ENCODE measurements at regions not wholly inside any gene's neighbourhood (a gene's known extent, or its start where the extent isn't known, plus 50 kb on each side); places are given as distances from the start of the nearest gene placed in this dataset.
"Not testable (repeated sequence)": the region's sequence is repeated elsewhere in the genome, so short reads cannot be mapped to it uniquely, and the experiment has no call there.

GRCh38 chr4:116328261-116328860, 757.0 kb downstream of the TRAM1L1 start:
- Histone ChIP-seq H3K4me3 (ENCODE audit: low read depth, low read length) (no peak overlapping the region), H3K4me1 (ENCODE audit: insufficient read depth) (no peaks in the 10 kb centered on the region), H3K27ac (ENCODE audit: low read depth) (no peak overlapping the region), H3K36me3 (ENCODE audit: insufficient read depth) (no peaks in the 10 kb centered on the region)
- DNase-seq (ENCODE audit: extremely low spot score), result no peak
- WGBS, result 65% methylated on average over 2 of the region's 2 CpGs

DNA sequence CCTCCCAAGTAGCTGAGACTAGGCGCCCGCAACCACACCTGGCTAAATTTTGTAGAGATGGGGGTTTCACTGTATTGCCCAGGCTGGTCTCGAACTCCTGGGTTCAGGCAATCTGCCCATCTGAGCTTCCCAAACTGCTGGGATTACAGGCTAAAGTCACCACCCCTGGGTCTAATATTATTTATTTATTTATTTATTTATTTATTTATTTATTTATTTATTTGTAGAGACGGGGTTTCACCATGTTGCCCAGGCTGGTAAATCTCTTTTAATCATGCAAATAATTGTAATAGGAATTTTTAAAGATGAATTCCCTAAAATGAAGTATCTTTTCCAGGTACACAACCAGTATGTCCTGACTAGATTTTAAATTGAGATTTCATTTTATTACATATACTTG, 761.8 kb downstream of the TRAM1L1 start:
- WGBS, result 95% methylated on average over 4 of the region's 4 CpGs
- Histone ChIP-seq H3K36me3 (ENCODE audit: insufficient read depth) (no peaks in the 10 kb centered on the region), H3K4me1 (ENCODE audit: insufficient read depth) (no peaks in the 10 kb centered on the region), H3K4me3 (ENCODE audit: low read depth, low read length) (no peak overlapping the region), H3K27ac (ENCODE audit: low read depth) (no peak overlapping the region)
- no peak for DNase-seq (ENCODE audit: extremely low spot score)

DNA sequence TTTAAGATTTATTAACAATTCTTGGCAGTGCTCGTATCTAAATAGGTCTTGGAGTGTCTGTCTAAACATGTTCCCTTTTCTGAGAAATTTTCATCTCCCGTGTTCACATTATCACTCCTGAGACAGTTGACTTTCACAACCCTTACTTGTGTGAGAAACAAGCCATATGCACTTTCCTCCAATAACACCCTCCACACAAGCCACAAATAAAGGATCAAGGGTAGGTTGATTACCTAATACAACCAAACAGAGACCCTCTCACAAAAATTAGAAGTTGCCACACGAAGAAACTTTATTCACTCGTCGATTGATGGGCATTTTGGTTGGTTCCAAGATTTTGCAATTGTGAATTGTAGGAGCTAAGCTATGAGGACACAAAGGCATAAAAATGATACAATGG, 763.9 kb downstream of the TRAM1L1 start:
- DNase-seq (ENCODE audit: extremely low spot score), result no peak
- H3K4me1 ChIP-seq (ENCODE audit: insufficient read depth), result no peaks in the 10 kb centered on the region

GRCh38 chr4:116320859-116321258, 764.5 kb downstream of the TRAM1L1 start:
- no peak for DNase-seq (ENCODE audit: extremely low spot score)
- H3K4me3 ChIP-seq (ENCODE audit: low read depth, low read length), result no peak overlapping the region
- no peaks in the 10 kb centered on the region for H3K4me1 ChIP-seq (ENCODE audit: insufficient read depth)
- WGBS, result 92% methylated on average over 1 of the region's 1 CpG
- H3K27ac ChIP-seq (ENCODE audit: low read depth), result no peak overlapping the region
- H3K36me3 ChIP-seq (ENCODE audit: insufficient read depth), result no peaks in the 10 kb centered on the region

More for the DNA sequence above, 763.9 kb downstream of the TRAM1L1 start:
- Histone ChIP-seq H3K4me3 (ENCODE audit: low read depth, low read length) (no peak overlapping the region), H3K36me3 (ENCODE audit: insufficient read depth) (no peaks in the 10 kb centered on the region), H3K27ac (ENCODE audit: low read depth) (no peak overlapping the region)
- WGBS, result 76% methylated on average over 5 of the region's 5 CpGs

GRCh38 chr4:116303736-116304188, 781.6 kb downstream of the TRAM1L1 start:
- Histone ChIP-seq H3K27ac (ENCODE audit: low read depth) (no peak overlapping the region), H3K4me3 (ENCODE audit: low read depth, low read length) (no peak overlapping the region), H3K4me1 (ENCODE audit: insufficient read depth) (no peaks in the 10 kb centered on the region), H3K36me3 (ENCODE audit: insufficient read depth) (no peaks in the 10 kb centered on the region)
- 88% methylated on average over 1 of the region's 1 CpG for WGBS
- no peak for DNase-seq (ENCODE audit: extremely low spot score)

DNA sequence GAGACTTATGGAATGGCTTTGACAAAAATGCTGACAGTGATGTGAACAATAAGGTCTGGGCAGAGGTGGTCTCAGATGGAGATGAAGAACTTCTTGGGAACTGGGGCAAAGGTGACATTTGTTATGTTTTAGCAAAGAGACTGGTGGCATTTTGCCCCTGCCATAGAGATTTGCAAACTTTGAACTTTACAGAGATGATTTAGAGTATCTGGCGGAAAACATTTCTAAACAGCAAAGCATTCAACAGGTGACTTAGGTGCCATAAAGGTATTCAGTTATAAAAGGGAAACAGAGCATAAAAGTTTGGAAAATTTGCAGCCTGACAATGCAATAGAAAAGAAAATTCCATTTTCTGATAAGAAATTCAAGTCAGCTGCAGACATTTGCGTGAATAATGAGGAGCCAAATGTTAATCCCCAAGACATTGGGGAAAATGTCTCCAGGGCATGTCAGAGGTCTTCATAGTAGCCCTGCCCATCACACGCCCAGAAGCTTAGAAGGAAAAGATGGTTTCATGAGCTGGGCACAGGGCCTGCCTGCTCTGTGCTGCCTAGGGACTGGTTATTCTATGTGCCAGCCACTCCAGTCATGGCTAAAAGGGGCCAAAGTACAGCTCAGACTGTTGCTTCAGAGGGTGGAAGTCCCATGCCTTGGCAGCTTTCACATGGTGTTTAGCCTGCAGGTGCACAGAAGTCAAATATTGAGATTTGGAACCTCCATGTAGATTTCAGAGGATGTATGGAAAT, 782.2 kb downstream of the TRAM1L1 start:
- Histone ChIP-seq H3K4me1 (ENCODE audit: insufficient read depth) (no peaks in the 10 kb centered on the region), H3K36me3 (ENCODE audit: insufficient read depth) (no peaks in the 10 kb centered on the region), H3K4me3 (ENCODE audit: low read depth, low read length) (no peak overlapping the region), H3K27ac (ENCODE audit: low read depth) (no peak overlapping the region)
- DNase-seq (ENCODE audit: extremely low spot score), result no peak
- WGBS, result 80% methylated on average over 3 of the region's 3 CpGs

DNA sequence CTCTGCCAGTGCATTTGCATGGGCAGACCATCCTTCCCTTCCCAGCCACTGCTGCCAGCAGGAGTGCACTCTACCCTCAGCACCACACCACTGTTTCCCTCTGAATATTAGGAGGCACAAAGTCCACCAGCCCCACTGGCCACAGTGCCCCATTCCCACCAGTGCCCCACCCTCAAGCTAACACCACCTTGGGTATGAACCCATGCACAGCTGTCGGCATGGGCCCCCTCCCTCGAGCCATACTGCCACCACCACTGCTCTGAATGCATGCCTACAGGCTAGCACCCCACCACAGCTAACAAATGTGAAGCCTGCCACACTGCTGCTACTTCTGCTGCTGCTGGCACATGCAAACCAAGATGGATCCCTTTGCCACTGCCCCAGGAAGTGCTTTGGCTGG, 810.4 kb downstream of the TRAM1L1 start:
- 83% methylated on average over 2 of the region's 2 CpGs for WGBS
- DNase-seq (ENCODE audit: extremely low spot score), result no peak
- no peak overlapping the region for H3K27ac ChIP-seq (ENCODE audit: low read depth)
- H3K36me3 ChIP-seq (ENCODE audit: insufficient read depth), result no peaks in the 10 kb centered on the region
- no peak overlapping the region for H3K4me3 ChIP-seq (ENCODE audit: low read depth, low read length)
- H3K4me1 ChIP-seq (ENCODE audit: insufficient read depth), result no peaks in the 10 kb centered on the region

GRCh38 chr4:116272336-116272735, 813.0 kb downstream of the TRAM1L1 start:
- 73% methylated on average over 1 of the region's 1 CpG for WGBS
- no peak overlapping the region for H3K27ac ChIP-seq (ENCODE audit: low read depth)
- DNase-seq (ENCODE audit: extremely low spot score), result no peak
- H3K4me3 ChIP-seq (ENCODE audit: low read depth, low read length), result no peak overlapping the region
- H3K36me3 ChIP-seq (ENCODE audit: insufficient read depth), result no peaks in the 10 kb centered on the region
- no peaks in the 10 kb centered on the region for H3K4me1 ChIP-seq (ENCODE audit: insufficient read depth)

- H3K4me3 ChIP-seq (ENCODE audit: low read depth, low read length); H3K27ac ChIP-seq (ENCODE audit: low read depth); H3K36me3 ChIP-seq (ENCODE audit: insufficient read depth); H3K4me1 ChIP-seq (ENCODE audit: insufficient read depth); DNase-seq (ENCODE audit: extremely low spot score): not testable (repeated sequence)
- WGBS, result 72% methylated on average over 3 of the region's 3 CpGs
Measured at GRCh38 chr4:116260931-116261330, 824.4 kb downstream of the TRAM1L1 start.

DNA sequence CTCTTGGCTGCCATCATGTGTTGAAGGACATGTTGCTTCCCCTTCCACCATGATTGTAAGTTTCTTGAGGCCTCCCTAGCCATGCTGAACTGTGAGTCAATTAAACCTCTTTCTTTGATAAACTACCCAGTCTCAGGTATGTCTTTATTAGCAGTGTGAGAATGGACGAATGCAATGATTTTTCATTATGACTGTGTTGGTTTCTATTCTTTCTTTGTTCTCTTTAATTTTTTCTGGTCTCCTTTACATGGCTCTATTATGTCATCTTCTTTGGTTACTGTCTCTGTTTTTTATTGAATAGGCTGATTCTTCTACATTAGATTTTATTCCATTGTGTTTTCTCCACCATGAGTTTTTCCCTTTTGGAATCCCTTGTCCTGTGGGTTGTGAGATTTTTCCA, 840.6 kb downstream of the TRAM1L1 start:
- DNase-seq (ENCODE audit: extremely low spot score), result no peak
- H3K4me3 ChIP-seq (ENCODE audit: low read depth, low read length), result no peak overlapping the region
- WGBS, result 80% methylated on average over 1 of the region's 1 CpG
- no peak overlapping the region for H3K27ac ChIP-seq (ENCODE audit: low read depth)
- no peaks in the 10 kb centered on the region for H3K36me3 ChIP-seq (ENCODE audit: insufficient read depth)
- no peaks in the 10 kb centered on the region for H3K4me1 ChIP-seq (ENCODE audit: insufficient read depth)

GRCh38 chr4:116243431-116243830, 841.9 kb downstream of the TRAM1L1 start:
- H3K27ac ChIP-seq (ENCODE audit: low read depth), result no peak overlapping the region
- 50% methylated on average over 2 of the region's 2 CpGs for WGBS
- H3K4me3 ChIP-seq (ENCODE audit: low read depth, low read length), result no peak overlapping the region
- H3K36me3 ChIP-seq (ENCODE audit: insufficient read depth), result no peaks in the 10 kb centered on the region
- no peaks in the 10 kb centered on the region for H3K4me1 ChIP-seq (ENCODE audit: insufficient read depth)
- peak; percentile 10 for DNase-seq (ENCODE audit: extremely low spot score)

DNA sequence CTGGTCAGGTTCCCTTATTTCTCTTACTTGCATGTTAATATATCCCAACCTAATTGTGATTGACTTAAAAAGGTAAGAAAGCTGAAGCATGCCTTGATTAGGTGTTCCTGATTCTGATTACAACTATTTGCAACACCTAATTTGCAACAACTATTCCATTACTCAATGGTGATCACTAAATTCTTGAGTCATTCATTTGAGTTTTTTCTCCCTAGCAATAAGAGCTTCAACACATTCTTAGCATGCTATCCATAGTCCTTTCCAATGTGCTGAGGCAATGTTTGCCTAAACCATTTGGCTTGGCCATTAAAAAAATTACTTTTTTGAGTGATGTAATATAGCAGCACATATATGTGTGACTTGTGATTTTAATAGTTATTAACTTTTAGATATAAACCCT, 851.4 kb downstream of the TRAM1L1 start:
- Histone ChIP-seq H3K4me3 (ENCODE audit: low read depth, low read length) (no peak overlapping the region), H3K4me1 (ENCODE audit: insufficient read depth) (no peaks in the 10 kb centered on the region), H3K36me3 (ENCODE audit: insufficient read depth) (no peaks in the 10 kb centered on the region), H3K27ac (ENCODE audit: low read depth) (no peak overlapping the region)
- no peak for DNase-seq (ENCODE audit: extremely low spot score)

DNA sequence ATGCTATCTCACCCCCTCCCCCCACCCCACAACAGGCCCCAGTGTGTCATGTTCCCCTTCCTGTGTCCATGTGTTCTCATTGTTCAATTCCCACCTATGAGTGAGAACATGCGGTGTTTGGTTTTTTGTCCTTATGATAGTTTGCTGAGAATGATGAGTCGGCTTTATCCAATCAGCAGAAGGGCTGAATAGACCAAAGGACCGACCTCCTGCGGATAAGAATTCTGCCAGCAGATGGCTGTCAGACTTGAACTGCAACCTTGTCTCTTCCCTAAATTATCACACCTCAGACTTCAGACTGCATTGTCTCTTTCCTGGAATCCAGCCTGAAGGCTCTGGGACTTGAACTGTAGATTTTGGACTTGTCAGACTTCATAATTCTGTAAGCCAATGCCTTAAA, 853.4 kb downstream of the TRAM1L1 start:
- H3K27ac ChIP-seq (ENCODE audit: low read depth); H3K4me1 ChIP-seq (ENCODE audit: insufficient read depth); H3K36me3 ChIP-seq (ENCODE audit: insufficient read depth); DNase-seq (ENCODE audit: extremely low spot score); H3K4me3 ChIP-seq (ENCODE audit: low read depth, low read length): not testable (repeated sequence)
- WGBS, result 62% methylated on average over 4 of the region's 4 CpGs

- DNase-seq (ENCODE audit: extremely low spot score), result no peak
- Histone ChIP-seq H3K4me3 (ENCODE audit: low read depth, low read length) (no peak overlapping the region), H3K4me1 (ENCODE audit: insufficient read depth) (no peaks in the 10 kb centered on the region), H3K36me3 (ENCODE audit: insufficient read depth) (no peaks in the 10 kb centered on the region), H3K27ac (ENCODE audit: low read depth) (no peak overlapping the region)
- 72% methylated on average over 3 of the region's 3 CpGs for WGBS
Measured at GRCh38 chr4:116229420-116229819, 856.0 kb downstream of the TRAM1L1 start.

Measured in urinary bladder (tissue), 3 donors.